DMS153 treated with DMSO at 0.1 percent for 48 hours (cell line): ENCODE measurements at regions not wholly inside any gene's neighbourhood (a gene's known extent, or its start where the extent isn't known, plus 50 kb on each side); places are given as distances from the start of the nearest gene placed in this dataset.

ENCODE experiments used
- DNase-seq: peaks from one replicate; lab custom pipeline; 2025; ENCODE audit not compliant: unreplicated experiment; lab: John Stamatoyannopoulos, UW

DNA sequence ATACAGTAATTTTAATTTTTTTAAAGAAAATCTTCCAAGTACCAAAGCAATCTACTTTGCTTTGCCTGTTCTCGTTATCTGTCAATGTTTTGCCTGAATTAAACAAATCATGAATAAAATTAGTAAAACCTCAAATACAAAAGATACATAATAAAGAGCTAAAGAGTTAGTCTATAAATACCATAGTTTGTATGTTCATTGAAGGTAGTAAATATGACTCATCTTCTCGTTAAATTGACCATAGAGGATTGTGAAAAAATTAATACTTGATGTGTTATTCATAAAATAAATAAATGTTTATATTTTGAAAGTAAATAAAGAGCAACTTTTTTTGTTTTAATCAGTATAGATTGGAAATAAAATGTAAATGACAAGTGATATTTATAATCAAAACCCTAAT, 246.5 kb upstream of the PLSCR5 start:
- no peak for DNase-seq

DNA sequence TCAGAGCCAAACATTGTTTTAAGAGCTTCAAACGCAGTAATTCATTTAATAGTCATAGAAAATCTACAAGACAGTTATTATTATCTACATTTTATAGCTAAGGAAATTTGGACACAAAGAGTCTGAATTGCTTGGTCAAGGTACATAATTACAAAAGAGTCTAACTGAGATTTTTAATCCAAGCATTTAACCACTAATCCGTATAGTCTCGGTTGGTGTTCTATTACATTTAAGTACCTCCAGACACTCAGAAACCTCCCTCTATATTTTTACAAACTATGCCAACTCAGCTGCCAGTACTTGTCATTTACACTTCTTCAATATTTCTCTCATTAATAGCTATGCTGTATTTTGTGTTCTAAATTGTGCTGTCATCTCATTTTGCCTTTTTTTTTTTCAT, 240.2 kb upstream of the PLSCR5 start:
- DNase-seq: no peak

DNA sequence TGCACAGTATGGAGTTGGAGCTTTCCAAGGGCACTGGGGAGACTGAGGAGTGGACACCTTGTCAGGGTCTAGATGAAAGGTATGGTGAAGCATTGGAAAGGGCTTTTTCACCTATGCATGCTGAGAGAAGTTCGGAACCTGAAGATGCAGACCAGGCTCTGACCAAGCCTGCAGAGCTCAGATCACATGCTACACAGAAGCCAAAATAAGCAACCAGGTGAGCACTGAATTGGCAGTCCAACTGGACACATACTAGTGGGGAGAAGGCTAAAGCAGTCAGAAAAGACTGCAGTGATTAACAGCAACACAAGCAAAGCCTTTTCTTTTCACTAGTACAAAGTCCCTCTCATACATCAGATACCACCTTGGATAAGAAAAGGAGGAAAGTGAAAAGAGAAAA, 238.3 kb upstream of the PLSCR5 start:
- DNase-seq: no peak

- no peak for DNase-seq
These were observed 234.7 kb upstream of the PLSCR5 start for GRCh38 chr3:146839727-146840375.

GRCh38 chr3:146838221-146838620, 233.1 kb upstream of the PLSCR5 start:
- DNase-seq: no peak

- no peak for DNase-seq
These were observed 229.8 kb upstream of the PLSCR5 start for GRCh38 chr3:146834917-146835316.

GRCh38 chr3:146832857-146833458, 227.8 kb upstream of the PLSCR5 start:
- no peak for DNase-seq

GRCh38 chr3:146831659-146832058, 226.5 kb upstream of the PLSCR5 start:
- no peak for DNase-seq

DNA sequence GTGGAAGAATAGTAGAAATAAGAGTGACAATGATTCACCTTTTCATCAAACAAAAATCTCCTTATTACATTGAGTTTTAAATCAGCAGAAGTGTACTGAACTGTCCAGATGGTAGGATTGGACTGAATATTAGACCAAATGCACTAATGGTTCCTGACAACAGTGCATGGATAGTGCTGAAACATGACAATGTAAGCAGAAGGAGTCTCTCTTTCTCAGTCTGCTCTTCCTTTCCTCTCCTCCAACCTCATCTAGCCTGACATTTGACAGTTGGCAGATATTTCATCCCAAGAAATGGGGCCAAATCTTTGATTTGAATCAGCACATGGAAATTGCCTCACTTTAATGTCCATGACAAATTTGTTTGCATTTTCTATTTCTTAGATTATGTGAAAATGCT, 225.1 kb upstream of the PLSCR5 start:
- DNase-seq: no peak

- no peak for DNase-seq
These were observed 222.7 kb upstream of the PLSCR5 start for GRCh38 chr3:146827836-146828235.

DNA sequence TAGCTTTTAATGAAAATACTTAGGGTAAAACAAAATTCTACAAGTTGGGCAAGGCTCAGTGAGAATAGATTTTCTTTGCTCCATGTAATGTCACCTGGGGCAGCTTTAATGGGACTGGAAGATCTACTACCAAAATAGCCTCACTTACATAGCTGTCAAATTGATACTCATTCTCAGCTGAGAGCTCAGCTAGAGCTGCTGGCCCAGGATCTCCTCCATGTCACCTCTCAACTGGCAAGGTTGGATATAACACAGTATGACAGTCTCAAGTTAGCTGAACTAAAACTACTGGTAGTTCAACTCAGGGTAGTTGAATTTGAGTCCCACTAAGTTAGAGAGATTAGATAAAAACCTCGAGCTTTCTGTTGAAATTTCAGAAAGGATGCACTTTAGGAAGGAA, 218.5 kb upstream of the PLSCR5 start:
- no peak for DNase-seq

GRCh38 chr3:146818866-146819265, 213.7 kb upstream of the PLSCR5 start:
- DNase-seq: no peak

- no peak for DNase-seq
These were observed 213.2 kb upstream of the PLSCR5 start for GRCh38 chr3:146818301-146818700.

DNA sequence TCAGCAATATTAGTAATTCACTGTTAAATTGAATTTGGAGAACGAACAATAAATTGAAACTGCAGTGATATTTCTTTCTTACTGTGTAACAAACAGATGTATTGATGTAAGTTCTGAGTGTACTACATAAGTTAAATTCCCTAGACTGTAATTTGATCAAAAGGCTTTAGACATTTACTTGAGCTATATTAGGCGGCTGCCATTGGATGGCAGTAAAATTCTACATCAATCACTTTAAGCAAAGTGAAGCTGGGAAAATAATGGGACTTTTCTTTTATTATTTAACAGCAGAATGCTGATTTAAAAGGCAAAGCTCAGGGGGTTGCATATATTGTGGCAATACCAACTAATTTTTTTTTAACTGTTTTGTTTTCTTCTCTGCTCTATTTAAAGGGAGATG, 212.6 kb upstream of the PLSCR5 start:
- DNase-seq: no peak

DNA sequence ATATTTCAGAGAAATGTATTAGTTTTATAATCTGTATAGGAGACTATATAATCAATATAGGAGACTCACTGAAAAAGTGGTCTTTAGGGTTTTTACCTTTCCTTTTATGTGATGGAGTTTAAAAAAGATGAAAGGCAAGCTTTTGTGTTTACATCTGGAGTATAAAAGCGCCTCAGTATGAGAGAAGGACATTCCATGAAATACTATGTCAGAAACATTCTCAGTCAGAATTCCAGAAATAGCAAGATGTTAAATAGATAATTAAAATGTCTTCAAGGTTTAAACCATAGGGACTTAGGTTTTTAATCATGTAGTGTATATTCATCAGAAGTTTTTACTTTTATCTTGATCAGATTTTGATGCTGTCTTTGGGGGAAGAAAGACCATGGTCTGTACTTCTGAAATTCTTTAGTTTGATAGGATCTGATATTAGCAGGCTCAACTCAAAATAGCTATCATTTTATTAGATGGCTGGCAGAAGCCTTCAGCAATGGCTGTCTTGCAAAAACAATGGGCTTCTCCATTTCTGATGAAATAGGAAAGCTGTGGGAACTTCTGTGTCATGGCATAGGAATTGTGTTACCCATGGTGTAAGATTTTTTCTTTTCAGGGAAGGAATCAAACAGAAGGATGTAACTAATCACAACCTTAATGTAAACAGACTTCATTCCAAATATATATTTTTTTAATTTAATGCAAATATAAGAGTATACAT, 209.6 kb upstream of the PLSCR5 start:
- DNase-seq: no peak

- no peak for DNase-seq
These were observed 208.3 kb upstream of the PLSCR5 start for GRCh38 chr3:146813496-146813895.

DNA sequence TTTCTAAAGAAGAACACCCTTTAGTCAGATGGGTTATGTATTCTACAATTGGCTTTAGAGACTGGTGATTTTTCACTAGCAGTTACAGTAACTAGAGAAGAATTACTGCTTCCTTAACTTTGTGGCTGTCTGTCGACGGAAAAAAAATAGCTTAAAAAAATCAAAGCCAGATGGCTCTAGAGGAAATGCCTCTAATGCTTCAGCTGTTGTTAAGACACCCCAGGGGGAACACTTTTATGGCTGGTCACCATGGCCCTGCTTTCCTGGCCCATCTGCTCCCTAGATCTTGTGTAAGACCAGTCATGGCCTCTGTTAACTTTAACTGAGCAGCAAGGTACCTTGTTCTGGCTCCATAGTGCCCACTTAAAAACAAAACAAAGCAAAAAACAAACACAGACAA, 198.6 kb upstream of the PLSCR5 start:
- DNase-seq: no peak

DNA sequence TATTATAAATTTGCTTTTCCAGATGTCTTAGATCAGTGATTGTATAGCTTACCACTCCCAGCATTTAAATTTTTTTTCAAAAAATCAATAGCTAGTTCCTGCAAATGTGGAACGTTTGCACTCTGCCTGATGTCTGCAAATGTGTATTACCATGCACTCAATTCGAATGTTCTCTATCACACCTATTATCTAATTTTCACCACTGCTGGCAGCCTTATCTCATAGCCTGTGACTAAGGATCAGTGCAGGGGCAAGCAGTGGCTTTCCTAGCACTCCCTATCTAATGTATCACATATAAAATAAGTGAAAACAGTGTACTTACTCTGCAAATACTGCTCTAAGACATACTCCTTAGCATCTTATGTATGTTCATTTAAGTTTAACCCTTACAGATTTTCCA, 196.3 kb upstream of the PLSCR5 start:
- no peak for DNase-seq

DNA sequence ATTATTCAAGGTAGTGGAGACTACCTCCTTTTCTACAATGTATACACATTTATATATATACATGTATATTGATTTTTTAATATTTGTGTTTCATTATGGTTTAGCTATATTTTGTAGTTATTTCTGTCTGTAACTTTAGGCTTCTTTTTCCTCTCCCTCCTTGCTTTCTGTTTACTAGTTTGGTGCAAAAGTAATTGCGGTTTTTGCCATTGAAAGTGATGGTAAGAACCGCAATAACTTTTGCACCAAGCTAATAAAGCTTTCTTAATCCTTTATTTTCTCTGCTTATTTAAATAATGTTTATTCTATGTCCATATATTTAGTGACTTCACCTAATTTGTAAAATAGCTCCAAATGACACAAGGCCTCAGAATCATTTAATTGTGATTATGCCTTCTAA, 195.3 kb upstream of the PLSCR5 start:
- no peak for DNase-seq

- no peak for DNase-seq
These were observed 190.9 kb upstream of the PLSCR5 start for GRCh38 chr3:146796078-146796477.

DNA sequence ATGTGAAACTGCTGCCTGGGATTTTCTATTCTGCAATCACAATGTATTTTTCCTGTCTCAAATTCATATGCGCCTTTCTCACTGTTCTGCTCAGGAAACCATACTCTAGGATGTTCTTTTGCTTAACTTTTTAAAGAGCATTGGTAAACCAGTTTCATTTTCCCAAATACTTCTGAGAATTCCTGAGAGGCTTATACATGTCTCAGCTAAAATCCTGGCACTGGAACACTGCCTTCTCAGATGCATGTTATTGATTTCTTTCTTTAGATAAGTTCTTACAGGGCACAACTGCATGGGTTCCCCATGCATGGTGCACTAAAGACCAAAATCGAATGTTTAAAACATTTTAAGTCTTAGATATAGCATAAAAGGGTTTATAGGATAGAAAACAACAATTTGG, 178.3 kb upstream of the PLSCR5 start:
- no peak for DNase-seq

DNA sequence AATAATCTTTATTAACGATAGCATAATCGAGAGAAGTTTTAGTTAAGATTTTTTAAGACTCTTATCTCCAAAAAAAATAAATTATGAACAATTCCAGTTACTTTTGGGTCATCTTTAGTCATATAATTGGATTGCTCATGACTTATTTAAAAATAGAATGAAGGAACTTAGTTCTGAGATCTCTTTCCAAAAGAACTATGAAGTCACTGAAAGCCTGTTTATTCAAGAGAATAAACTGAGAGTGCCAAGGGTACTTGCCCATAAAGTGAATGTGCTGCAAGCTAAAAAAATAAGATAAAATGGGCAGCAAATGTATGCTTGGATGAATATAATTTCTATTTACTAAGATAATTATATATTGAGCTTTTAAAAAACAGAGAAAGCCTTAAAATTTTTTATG, 176.5 kb upstream of the PLSCR5 start:
- DNase-seq: no peak

GRCh38 chr3:146781059-146781458, 175.9 kb upstream of the PLSCR5 start:
- no peak for DNase-seq
